Activated CD4-positive, alpha-beta T cell treated with anti-CD3 and anti-CD28 coated beads for 48 hours (primary cell): ENCODE measurements at regions not wholly inside any gene's neighbourhood (a gene's known extent, or its start where the extent isn't known, plus 50 kb on each side); places are given as distances from the start of the nearest gene placed in this dataset.

ENCODE experiments used
- DNase-seq: peaks from one replicate; pipeline ENCODE4 v3.0.0-alpha.2; 2020

GRCh38 chr22:22092101-22092500 lies 109.5 kb upstream of the TOP3B start:
- DNase-seq: no peak

GRCh38 chr22:22091400-22091878 lies 108.9 kb upstream of the TOP3B start:
- DNase-seq: no peak

- no peak for DNase-seq
These were observed 108.2 kb upstream of the TOP3B start for GRCh38 chr22:22090650-22091399.

- DNase-seq: no peak
These were observed 107.1 kb upstream of the TOP3B start for GRCh38 chr22:22089459-22090308.

GRCh38 chr22:22088658-22089458 lies 106.3 kb upstream of the TOP3B start:
- no peak for DNase-seq

- DNase-seq: no peak
These were observed 105.5 kb upstream of the TOP3B start for GRCh38 chr22:22087854-22088657.

GRCh38 chr22:22086501-22087158 lies 104.0 kb upstream of the TOP3B start:
- no peak for DNase-seq

GRCh38 chr22:22085702-22086500 lies 103.3 kb upstream of the TOP3B start:
- DNase-seq: no peak

- no peak for DNase-seq
These were observed 101.6 kb upstream of the TOP3B start for GRCh38 chr22:22084089-22084711.

- no peak for DNase-seq
These were observed 100.4 kb upstream of the TOP3B start for GRCh38 chr22:22082960-22083359.

GRCh38 chr22:22082229-22082835 lies 99.7 kb upstream of the TOP3B start:
- no peak for DNase-seq

- DNase-seq: no peak
These were observed 97.7 kb upstream of the TOP3B start for GRCh38 chr22:22080270-22080669.

- DNase-seq: no peak
These were observed 97.0 kb upstream of the TOP3B start for GRCh38 chr22:22079404-22080148.

- DNase-seq: no peak
These were observed 95.7 kb upstream of the TOP3B start for GRCh38 chr22:22078329-22078728.

GRCh38 chr22:22076932-22077703 lies 94.5 kb upstream of the TOP3B start:
- DNase-seq: no peak

GRCh38 chr22:22076361-22076760 lies 93.8 kb upstream of the TOP3B start:
- DNase-seq: no peak

GRCh38 chr22:22075382-22076163 lies 93.0 kb upstream of the TOP3B start:
- DNase-seq: no peak
